H1 (cell line): ENCODE measurements at regions not wholly inside any gene's neighbourhood (a gene's known extent, or its start where the extent isn't known, plus 50 kb on each side); places are given as distances from the start of the nearest gene placed in this dataset.

Experiments used
- BACH1 ChIP-seq: IDR thresholded peaks from 2 replicates; pipeline ENCODE4 v1.6.1; 2012; ENCODE audit warnings: low read length, improper control_type of control experiment
- KDM5A ChIP-seq: fragments of 200-600 bp; IDR thresholded peaks from 2 replicates; pipeline ENCODE4 v1.7.1; 2012; ENCODE audit warnings: mild to moderate bottlenecking, low read length, inconsistent platforms, mixed read lengths
- SAP30 ChIP-seq: fragments of 300-600 bp; sonication (generic); IDR thresholded peaks from 2 replicates; pipeline ENCODE4 v1.7.1; 2012; ENCODE audit warnings: low read length, moderate library complexity, mild to moderate bottlenecking, inconsistent platforms; ENCODE audit not compliant: insufficient read depth, insufficient replicate concordance
- SIRT6 ChIP-seq: IDR thresholded peaks from one replicate; pipeline ENCODE4 v1.7.1; 2012; ENCODE audit warnings: low read length, inconsistent platforms

DNA sequence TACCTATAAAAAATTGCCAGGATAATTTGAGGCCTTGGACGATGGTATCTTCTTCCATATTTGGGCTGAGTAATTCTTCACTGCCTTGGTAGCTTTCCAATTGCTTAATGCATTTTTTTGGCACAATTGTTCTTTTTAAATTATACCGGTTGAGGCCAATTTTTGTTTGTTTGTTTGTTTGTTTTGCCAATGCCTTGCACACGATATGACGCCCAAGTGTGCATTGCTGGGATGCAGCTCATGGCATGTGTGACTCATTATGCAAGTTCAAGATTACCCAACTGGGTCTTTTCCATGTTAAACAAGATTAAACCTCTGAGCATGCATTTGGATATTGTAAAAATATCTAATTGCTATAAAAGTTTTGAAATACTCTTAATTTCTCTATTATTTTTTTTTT is 71.1 kb upstream of the KCNIP4 start (continued):
- TF ChIP-seq KDM5A: no peak
- TF ChIP-seq SIRT6: no peak
- TF ChIP-seq BACH1: no peak
- TF ChIP-seq SAP30: no peak
